IPS-NIHi7 (cell line): ENCODE measurements at regions not wholly inside any gene's neighbourhood (a gene's known extent, or its start where the extent isn't known, plus 50 kb on each side); places are given as distances from the start of the nearest gene placed in this dataset.
A peak's percentile ranks its signal among the peaks of the same experiment; 100 is the strongest.

Experiments used
- DNase-seq: peaks from one replicate; pipeline ENCODE4 v3.0.0; 2012; ENCODE audit warnings: mixed read lengths; ENCODE audit errors: extremely low spot score

- DNase-seq, result no peak
Measured at GRCh38 chr12:105986779-105987684, 151.7 kb downstream of the NUAK1 start.

GRCh38 chr12:105987685-105988035 is 151.1 kb downstream of the NUAK1 start:
- DNase-seq, result no peak

- DNase-seq, result peak; percentile 43
Measured at GRCh38 chr12:105992849-105993740, 145.7 kb downstream of the NUAK1 start.

GRCh38 chr12:105993766-105994555 is 144.8 kb downstream of the NUAK1 start:
- no peak for DNase-seq

GRCh38 chr12:105995961-105996431 is 142.8 kb downstream of the NUAK1 start:
- DNase-seq, result no peak

- no peak for DNase-seq
Measured at GRCh38 chr12:105998561-105998960, 140.2 kb downstream of the NUAK1 start.

GRCh38 chr12:106000382-106001104 is 138.2 kb downstream of the NUAK1 start:
- no peak for DNase-seq

GRCh38 chr12:106001105-106001836 is 137.5 kb downstream of the NUAK1 start:
- no peak for DNase-seq

GRCh38 chr12:106001837-106002218 is 136.9 kb downstream of the NUAK1 start:
- no peak for DNase-seq

GRCh38 chr12:106003297-106003696 is 135.5 kb downstream of the NUAK1 start:
- DNase-seq, result no peak

GRCh38 chr12:106004289-106004688 is 134.5 kb downstream of the NUAK1 start:
- no peak for DNase-seq

- DNase-seq, result no peak
Measured at GRCh38 chr12:106006382-106006781, 132.4 kb downstream of the NUAK1 start.

GRCh38 chr12:106006940-106007339 is 131.8 kb downstream of the NUAK1 start:
- DNase-seq, result no peak

GRCh38 chr12:106010741-106011140 is 128.0 kb downstream of the NUAK1 start:
- DNase-seq, result no peak
